Fibroblast of upper back skin (primary cell): ENCODE measurements at regions not wholly inside any gene's neighbourhood (a gene's known extent, or its start where the extent isn't known, plus 50 kb on each side); places are given as distances from the start of the nearest gene placed in this dataset.
"Not testable (repeated sequence)": the region's sequence is repeated elsewhere in the genome, so short reads cannot be mapped to it uniquely, and the experiment has no call there.

Source experiments
- DNase-seq: peaks from one replicate; pipeline ENCODE4 v3.0.0-alpha.2; 2013

- DNase-seq: no peak
These were observed 61.9 kb upstream of the ADGRL2 start for GRCh38 chr1:81738875-81739274.

DNA sequence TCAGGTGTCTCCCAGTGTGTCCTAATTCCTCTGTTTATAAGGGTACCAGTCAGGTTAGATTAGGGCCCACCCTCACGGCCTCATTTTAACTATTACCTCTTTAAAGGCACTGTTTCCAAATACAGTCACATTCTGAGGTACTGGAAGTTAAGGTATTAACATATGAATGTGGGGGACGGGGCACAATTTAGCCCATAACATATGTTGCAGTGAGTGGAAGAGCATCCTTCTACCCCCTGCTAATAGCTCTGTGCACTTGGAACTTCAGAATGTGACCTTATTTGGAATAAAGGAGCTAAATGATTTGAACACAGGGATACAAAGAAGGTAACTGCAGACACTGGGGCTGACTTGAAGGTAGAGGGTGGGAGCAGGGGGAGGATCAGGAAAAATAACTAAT lies 67.3 kb upstream of the ADGRL2 start:
- DNase-seq: no peak

DNA sequence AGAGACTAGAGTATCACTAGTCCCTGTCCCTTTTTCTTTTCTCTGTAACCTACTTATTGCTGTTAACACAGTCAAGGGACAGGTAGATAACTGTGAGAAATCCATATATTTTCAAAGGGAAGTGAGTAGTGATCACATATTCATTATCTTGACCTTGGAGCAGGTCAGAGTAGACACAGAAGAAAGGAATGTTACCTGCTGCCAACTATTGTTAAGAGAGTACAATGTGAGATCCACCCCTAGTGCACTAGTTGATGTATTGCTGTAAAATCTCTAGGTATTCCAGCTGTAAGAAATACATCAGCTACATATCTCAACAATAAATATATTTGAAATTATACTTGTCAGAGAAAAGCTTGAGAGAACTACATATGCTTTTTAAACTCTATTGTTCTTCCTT lies 68.7 kb upstream of the ADGRL2 start:
- peak; percentile 19 for DNase-seq

DNA sequence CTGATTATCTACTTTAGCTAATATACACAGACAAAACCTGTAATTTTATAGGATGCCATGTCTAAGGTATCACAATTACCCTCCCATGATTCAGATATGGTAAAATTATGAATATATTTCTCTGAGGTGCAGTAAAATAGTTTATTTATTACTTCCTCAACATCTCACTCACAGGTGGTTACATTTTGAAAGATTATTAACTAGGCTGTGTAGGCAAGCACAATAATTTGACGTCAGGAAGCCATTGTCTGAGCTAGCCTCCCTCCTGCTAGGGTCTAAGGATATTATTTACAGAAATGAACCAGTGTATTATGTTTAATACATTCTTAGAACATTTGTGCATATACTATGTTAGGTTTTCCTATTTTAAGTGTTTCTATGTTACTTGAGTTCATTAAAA lies 69.9 kb upstream of the ADGRL2 start:
- DNase-seq: no peak

DNA sequence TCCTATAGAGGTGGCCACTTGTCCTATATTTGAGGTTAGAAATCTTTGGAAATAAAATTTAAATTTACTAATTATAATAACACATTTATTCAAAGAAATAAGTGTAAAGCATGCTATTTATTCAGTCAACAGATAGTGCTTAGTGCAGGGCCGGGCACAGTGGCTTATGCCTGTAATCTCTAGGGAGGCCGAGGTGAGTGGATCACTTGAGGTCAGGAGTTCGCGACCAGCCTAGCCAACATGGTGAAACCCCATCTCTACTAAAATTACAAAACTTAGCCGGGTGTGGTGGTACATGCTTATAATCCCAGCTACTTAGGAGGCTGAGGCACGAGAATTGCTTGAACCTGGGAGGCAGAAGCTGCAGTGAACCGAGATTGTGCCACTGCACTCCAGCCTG lies 70.4 kb upstream of the ADGRL2 start:
- not testable (repeated sequence) for DNase-seq

- no peak for DNase-seq
These were observed 70.9 kb upstream of the ADGRL2 start for GRCh38 chr1:81729818-81730217.

- DNase-seq: no peak
These were observed 71.5 kb upstream of the ADGRL2 start for GRCh38 chr1:81729239-81729638.

- DNase-seq: no peak
These were observed 74.9 kb upstream of the ADGRL2 start for GRCh38 chr1:81725823-81726222.

GRCh38 chr1:81722631-81723328 lies 78.0 kb upstream of the ADGRL2 start:
- peak; percentile 52 for DNase-seq

DNA sequence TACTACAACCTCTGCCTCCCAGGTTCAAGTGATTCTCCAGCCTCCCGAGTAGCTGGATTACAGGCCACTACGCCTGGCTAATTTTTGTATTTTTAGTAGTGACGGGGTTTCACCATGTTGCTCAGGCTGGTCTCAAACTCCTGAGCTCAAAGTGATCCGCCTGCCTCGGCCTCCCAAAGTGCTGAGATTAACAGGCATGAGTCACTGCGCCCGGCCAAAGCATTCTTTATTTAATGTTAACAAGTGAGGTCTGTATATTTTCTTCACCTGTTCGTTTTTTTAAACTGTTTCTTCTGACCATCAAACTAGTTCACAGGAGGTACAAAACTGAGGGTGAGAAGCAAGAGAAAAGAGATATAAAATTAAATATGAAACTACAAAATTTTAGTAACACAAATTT lies 80.5 kb upstream of the ADGRL2 start:
- not testable (repeated sequence) for DNase-seq

GRCh38 chr1:81717230-81717629 lies 83.5 kb upstream of the ADGRL2 start:
- peak; percentile 87 for DNase-seq

DNA sequence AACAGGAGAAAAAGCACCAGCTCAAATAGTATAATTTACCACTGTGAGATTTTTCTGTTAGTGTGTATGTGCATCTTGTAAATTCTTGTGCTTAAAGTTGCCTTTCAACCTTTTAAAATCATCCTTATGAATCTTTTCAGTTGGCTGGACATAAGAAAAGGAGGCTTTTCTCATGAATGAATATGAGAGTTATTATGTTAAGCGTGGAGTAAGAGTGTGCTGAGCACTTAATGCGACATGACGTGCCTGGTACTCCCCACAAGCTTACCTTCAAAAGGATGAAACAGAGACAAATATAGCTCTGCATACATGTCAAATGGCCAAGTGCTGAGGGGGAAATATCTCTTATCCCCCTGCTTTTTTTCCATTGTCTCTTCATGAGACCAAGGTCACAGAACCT lies 85.3 kb upstream of the ADGRL2 start:
- DNase-seq: no peak

DNA sequence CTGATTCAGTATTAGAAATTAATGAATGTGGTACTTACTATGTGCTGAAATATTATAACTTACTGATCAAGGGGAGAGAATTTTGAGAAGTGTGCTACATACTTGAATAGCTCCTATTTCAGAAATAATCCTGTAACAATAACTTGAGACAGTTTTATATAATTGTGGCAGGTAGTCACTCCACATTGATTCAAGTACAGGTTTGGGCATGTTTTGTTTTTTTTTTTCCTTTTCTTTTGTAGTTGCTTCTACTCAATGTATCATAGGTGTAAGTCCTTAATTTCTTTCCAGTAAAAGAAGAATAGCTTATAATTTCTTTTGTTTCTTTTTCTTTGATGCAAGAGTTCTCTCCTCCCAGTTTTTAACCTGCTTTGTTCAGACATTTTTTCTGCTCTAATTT lies 86.1 kb upstream of the ADGRL2 start:
- DNase-seq: no peak

DNA sequence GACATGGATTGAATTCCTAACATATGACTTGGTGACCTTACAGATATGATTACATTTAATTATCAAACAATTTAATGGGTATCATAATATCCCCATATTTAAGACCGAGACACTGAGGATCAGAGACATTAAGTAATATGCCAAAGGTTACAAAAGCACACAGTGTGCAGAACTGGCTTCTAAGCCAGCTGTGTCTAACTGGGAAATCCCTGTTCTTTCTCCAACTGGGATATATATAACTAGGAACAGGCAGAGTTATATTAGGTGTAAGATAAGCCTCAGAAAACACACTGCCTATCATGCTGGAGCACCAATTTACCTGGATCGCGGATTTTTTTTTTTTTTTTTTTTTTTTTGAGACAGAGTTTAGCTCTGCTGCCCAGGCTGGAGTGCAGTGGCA lies 88.3 kb upstream of the ADGRL2 start:
- DNase-seq: no peak

GRCh38 chr1:81710857-81711256 lies 89.9 kb upstream of the ADGRL2 start:
- DNase-seq: no peak

- DNase-seq: no peak
These were observed 92.5 kb upstream of the ADGRL2 start for GRCh38 chr1:81708250-81708649.

- peak; percentile 88 for DNase-seq
These were observed 93.9 kb upstream of the ADGRL2 start for GRCh38 chr1:81706650-81707435.

DNA sequence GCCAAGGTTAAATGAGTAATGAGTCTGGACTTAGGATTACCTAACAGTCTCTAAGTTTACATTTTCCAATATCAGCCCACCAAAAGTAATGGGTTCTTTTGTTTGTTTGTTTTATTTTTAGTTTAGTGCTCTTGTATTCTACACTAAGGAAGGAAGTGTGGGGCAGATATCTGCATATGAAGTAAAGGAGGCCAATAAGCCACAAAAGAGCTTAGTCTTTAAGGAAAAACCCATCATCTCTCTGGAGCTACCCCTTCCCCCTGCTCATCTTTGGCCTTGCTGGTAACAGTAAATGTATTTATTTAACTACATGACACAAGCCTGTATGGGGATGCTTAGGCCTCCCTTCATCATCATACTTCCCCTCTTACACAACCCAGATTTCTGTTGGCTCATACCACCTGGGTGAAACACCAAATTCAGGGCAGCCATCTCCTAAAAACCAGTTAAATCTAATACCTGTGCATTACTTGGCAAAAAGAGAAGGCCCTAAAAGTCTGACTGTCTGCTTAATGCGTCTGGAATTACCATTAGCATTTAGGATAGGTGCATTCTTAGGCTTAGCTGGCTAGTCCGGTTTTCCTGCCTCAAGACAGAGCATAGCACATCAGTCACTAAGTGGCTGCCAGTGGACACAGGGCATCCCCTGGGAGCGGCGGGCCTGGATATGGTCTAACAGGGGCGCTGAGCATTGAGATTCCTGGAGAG lies 96.8 kb upstream of the ADGRL2 start:
- DNase-seq: peak; percentile 63

DNA sequence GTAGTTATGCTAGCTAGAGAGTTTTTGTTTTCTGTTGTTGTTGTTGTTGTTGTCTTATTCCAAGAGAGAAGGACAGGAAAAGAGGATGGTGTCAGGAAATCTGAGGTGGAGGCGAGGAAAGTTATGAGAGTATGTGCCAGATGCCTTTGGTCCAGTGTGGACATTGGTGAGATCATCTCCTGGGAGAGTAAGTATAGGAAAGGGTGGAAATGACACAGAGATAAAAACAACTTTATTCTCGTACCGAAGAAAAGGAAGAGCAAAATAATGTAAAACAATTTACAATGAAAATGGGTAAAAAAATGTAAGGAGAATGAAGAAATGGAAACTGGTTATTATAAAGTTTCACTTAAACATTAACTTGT lies 97.4 kb upstream of the ADGRL2 start:
- DNase-seq: peak; percentile 60

GRCh38 chr1:81702903-81703302 lies 97.8 kb upstream of the ADGRL2 start:
- peak; percentile 96 for DNase-seq

GRCh38 chr1:81702079-81702715 lies 98.5 kb upstream of the ADGRL2 start:
- no peak for DNase-seq

DNA sequence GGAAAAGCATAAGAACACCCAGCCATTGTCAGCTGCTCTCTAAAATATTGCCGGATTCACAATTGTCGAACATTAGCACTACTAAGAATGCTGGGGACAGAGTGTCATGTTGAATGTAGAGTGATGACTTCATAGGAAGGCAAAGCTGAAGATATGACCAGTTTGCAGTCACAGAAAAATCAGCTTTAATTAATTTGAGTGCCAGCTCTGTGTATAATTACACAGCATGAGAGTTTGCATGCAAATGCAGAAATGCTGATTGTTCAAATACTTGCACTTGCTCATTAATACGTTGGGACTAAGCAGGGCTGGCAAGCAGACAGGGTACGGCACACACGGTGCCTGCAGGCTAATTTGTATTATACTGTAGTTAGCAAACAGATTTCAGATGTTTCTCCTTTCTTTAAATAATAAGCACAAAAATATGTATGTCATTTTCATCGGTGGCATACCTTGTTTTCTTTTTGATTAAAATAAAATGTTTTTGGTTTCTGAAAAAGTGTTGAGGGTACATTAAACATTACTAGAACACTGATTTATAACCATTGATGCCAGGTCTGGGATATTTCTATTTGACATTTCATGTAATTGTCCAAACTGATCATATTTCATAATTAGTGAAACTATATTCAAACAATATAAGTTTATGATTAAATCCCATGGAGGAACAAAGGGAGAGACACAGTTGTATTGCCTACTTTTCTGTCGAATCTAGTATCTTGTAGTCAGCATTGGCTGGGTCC lies 99.8 kb upstream of the ADGRL2 start:
- no peak for DNase-seq

- peak; percentile 49 for DNase-seq
These were observed 101.5 kb upstream of the ADGRL2 start for GRCh38 chr1:81699234-81699633.
